Gastroesophageal sphincter (tissue), 3 donors: ENCODE measurements at regions not wholly inside any gene's neighbourhood (a gene's known extent, or its start where the extent isn't known, plus 50 kb on each side); places are given as distances from the start of the nearest gene placed in this dataset.

Experiments
- POLR2A ChIP-seq, 2 donors: fragments of 450-650 bp; IDR thresholded peaks; one replicate each; pipeline ENCODE4 v1.6.1; 2017; ENCODE audit warnings: antibody characterized with exemption in 2 of 2, mild to moderate bottlenecking in 2 of 2, moderate library complexity in 1 of 2
- POLR2AphosphoS5 ChIP-seq: sonication (generic); formaldehyde crosslinking; IDR thresholded peaks from one replicate; pipeline ENCODE4 v1.6.1; 2017; ENCODE audit warnings: antibody characterized with exemption
- TF ChIP-seq, protein P1 (sequence below), 4 experiments: fragments of 200-600 bp in 2 of 4; fragments of 450-650 bp in 2 of 4; sonication (generic) in 1 of 4; IDR thresholded peaks; one replicate each; pipeline ENCODE4 v1.5.1; 2017 to 2019; ENCODE audit warnings: antibody characterized with exemption in 4 of 4, mild to moderate bottlenecking in 2 of 4, moderate library complexity in 2 of 4

DNA sequence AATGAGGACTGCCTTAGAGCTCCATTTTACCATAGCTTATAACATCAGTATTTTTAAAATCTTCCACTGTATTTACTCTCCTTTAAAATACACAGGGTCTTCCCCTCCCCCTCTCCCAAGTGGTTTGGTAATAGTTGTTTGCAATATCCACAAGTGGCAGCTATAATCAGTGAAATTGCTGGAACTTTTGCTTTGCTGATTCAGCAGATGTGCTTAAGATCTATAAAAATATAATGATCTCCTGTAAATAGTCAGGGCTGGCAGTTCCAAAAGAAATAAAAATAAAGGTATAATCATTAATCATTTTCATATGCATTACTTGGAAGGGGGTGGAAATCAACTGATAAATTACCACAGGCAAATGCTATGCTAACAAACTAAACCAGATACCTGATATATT is 345.2 kb downstream of the KLHL13 start:
- no peak for TF ChIP-seq POLR2A (IDR thresholded peaks at IDR 0.05)
- no peak for TF ChIP-seq POLR2AphosphoS5
- TF ChIP-seq, protein P1, sequence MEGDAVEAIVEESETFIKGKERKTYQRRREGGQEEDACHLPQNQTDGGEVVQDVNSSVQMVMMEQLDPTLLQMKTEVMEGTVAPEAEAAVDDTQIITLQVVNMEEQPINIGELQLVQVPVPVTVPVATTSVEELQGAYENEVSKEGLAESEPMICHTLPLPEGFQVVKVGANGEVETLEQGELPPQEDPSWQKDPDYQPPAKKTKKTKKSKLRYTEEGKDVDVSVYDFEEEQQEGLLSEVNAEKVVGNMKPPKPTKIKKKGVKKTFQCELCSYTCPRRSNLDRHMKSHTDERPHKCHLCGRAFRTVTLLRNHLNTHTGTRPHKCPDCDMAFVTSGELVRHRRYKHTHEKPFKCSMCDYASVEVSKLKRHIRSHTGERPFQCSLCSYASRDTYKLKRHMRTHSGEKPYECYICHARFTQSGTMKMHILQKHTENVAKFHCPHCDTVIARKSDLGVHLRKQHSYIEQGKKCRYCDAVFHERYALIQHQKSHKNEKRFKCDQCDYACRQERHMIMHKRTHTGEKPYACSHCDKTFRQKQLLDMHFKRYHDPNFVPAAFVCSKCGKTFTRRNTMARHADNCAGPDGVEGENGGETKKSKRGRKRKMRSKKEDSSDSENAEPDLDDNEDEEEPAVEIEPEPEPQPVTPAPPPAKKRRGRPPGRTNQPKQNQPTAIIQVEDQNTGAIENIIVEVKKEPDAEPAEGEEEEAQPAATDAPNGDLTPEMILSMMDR (IDR thresholded peaks at IDR 0.05): no peak
